Smooth muscle cell (in vitro differentiated cells): ENCODE measurements at regions not wholly inside any gene's neighbourhood (a gene's known extent, or its start where the extent isn't known, plus 50 kb on each side); places are given as distances from the start of the nearest gene placed in this dataset.

Experiments used
- DNase-seq: peaks from one replicate; lab custom pipeline; 2025; ENCODE audit not compliant: unreplicated experiment; lab: John Stamatoyannopoulos, UW
- H2AFZ ChIP-seq: fragments of 200-600 bp; sonication (generic); 2 replicates; pipeline ENCODE4 v1.6.0; 2016; ENCODE audit warnings: antibody characterized with exemption, low read depth, mild to moderate bottlenecking
- H3F3A ChIP-seq: fragments of 200-600 bp; sonication (generic); 2 replicates; pipeline ENCODE4 v1.6.0; 2017; ENCODE audit warnings: antibody characterized with exemption, low read depth
- H3K27ac ChIP-seq: fragments of 200-600 bp; sonication (generic); 2 replicates; pipeline ENCODE4 v1.5.1; 2016; ENCODE audit warnings: low read depth, mild to moderate bottlenecking
- H3K27me3 ChIP-seq: fragments of 200-600 bp; sonication (generic); 2 replicates; pipeline ENCODE4 v1.6.1; 2016; ENCODE audit warnings: low read depth, mild to moderate bottlenecking
- H3K36me3 ChIP-seq: fragments of 200-600 bp; sonication (generic); 2 replicates; pipeline ENCODE4 v1.5.1; 2016; ENCODE audit warnings: low read depth
- H3K4me1 ChIP-seq: fragments of 200-600 bp; sonication (generic); 2 replicates; pipeline ENCODE4 v1.5.1; 2016; ENCODE audit warnings: low read depth
- H3K4me2 ChIP-seq: fragments of 200-600 bp; sonication (generic); 2 replicates; pipeline ENCODE4 v1.6.0; 2016; ENCODE audit warnings: mild to moderate bottlenecking
- H3K4me3 ChIP-seq: fragments of 200-600 bp; sonication (generic); 2 replicates; pipeline ENCODE4 v1.5.1; 2016; ENCODE audit warnings: mild to moderate bottlenecking
- H3K79me2 ChIP-seq: fragments of 200-600 bp; sonication (generic); 2 replicates; pipeline ENCODE4 v1.6.0; 2016; ENCODE audit warnings: low read depth, mild to moderate bottlenecking
- H3K9ac ChIP-seq: fragments of 200-600 bp; sonication (generic); 2 replicates; pipeline ENCODE4 v1.6.0; 2016; ENCODE audit warnings: low read depth
- H3K9me3 ChIP-seq: fragments of 200-600 bp; sonication (generic); replicated peaks from 2 replicates; pipeline ENCODE4 v1.5.1; 2016; ENCODE audit warnings: low read depth
- H4K20me1 ChIP-seq: fragments of 200-600 bp; sonication (generic); 2 replicates; pipeline ENCODE4 v1.6.0; 2016; ENCODE audit warnings: low read depth
- CTCF ChIP-seq: fragments of 200-600 bp; sonication (generic); IDR thresholded peaks from 2 replicates; pipeline ENCODE4 v1.5.1; 2017; ENCODE audit warnings: borderline replicate concordance, mild to moderate bottlenecking, antibody characterized with exemption; ENCODE audit not compliant: insufficient read depth, poor library complexity, severe bottlenecking
- WGBS: methylation state at CpG from one replicate; pipeline ENCODE4 v1.1.7; 2016; ENCODE audit warnings: low lambda C conversion rate; 5-methylcytosine and 5-hydroxymethylcytosine counted together

GRCh38 chr7:73973091-73973490 is 54.9 kb upstream of the ELN start:
- Histone ChIP-seq H3K36me3 (no peaks in the 10 kb centered on the region), H3K4me3 (no peak overlapping the region), H3K4me1 (no peaks in the 10 kb centered on the region), H3K9me3 (no peaks in the 10 kb centered on the region), H3K27ac (no peak overlapping the region), H4K20me1 (no peaks in the 10 kb centered on the region), H3K79me2 (no peaks in the 10 kb centered on the region), H2AFZ (no peak overlapping the region), H3F3A (no peaks in the 10 kb centered on the region), H3K9ac (no peak overlapping the region), H3K4me2 (no peak overlapping the region), H3K27me3 (no peaks in the 10 kb centered on the region)
- no peak for TF ChIP-seq CTCF
- DNase-seq = no peak
- WGBS = 98% methylated on average over 6 of the region's 6 CpGs

GRCh38 chr7:73974101-73974947 is 53.6 kb upstream of the ELN start:
- H3K79me2 ChIP-seq = no peaks in the 10 kb centered on the region
- H3K4me1 ChIP-seq = no peaks in the 10 kb centered on the region
- no peak overlapping the region for H3K4me2 ChIP-seq
- H3K4me3 ChIP-seq = no peak overlapping the region
- H2AFZ ChIP-seq = no peak overlapping the region
- no peak overlapping the region for H3K9ac ChIP-seq
- H3K36me3 ChIP-seq = no peaks in the 10 kb centered on the region
- 95% methylated on average over 23 of the region's 23 CpGs for WGBS
- H3K27me3 ChIP-seq = no peaks in the 10 kb centered on the region
- no peak overlapping the region for H3K27ac ChIP-seq
- H3K9me3 ChIP-seq = no peaks in the 10 kb centered on the region
- no peak for DNase-seq
- no peaks in the 10 kb centered on the region for H4K20me1 ChIP-seq
- no peak for TF ChIP-seq CTCF
- no peaks in the 10 kb centered on the region for H3F3A ChIP-seq

GRCh38 chr7:73974948-73975926 is 52.7 kb upstream of the ELN start:
- no peak for DNase-seq
- Histone ChIP-seq H3K36me3 (no peaks in the 10 kb centered on the region), H3K79me2 (no peaks in the 10 kb centered on the region), H3K4me3 (no peak overlapping the region), H3K27me3 (no peaks in the 10 kb centered on the region), H3K4me1 (no peaks in the 10 kb centered on the region), H3K9ac (no peak overlapping the region), H3K9me3 (no peaks in the 10 kb centered on the region), H3K27ac (no peak overlapping the region), H4K20me1 (no peaks in the 10 kb centered on the region), H3K4me2 (no peak overlapping the region), H2AFZ (no peak overlapping the region), H3F3A (no peaks in the 10 kb centered on the region)
- no peak for TF ChIP-seq CTCF
- WGBS = 89% methylated on average over 26 of the region's 30 CpGs
